Uterus (tissue), 2 donors: ENCODE measurements at regions not wholly inside any gene's neighbourhood (a gene's known extent, or its start where the extent isn't known, plus 50 kb on each side); places are given as distances from the start of the nearest gene placed in this dataset.

Experiments
- POLR2A ChIP-seq, 2 donors: fragments of 450-650 bp; IDR thresholded peaks; one replicate each; pipeline ENCODE4 v1.6.1; 2016; ENCODE audit warnings: antibody characterized with exemption in 2 of 2, mild to moderate bottlenecking in 1 of 2, moderate library complexity in 1 of 2
- TF ChIP-seq, protein P1 (sequence below), 4 experiments: fragments of 200-600 bp in 2 of 4; fragments of 450-650 bp in 2 of 4; sonication (generic) in 2 of 4; IDR thresholded peaks; one replicate each; pipeline ENCODE4 v1.5.1; 2016 to 2019; ENCODE audit warnings: antibody characterized with exemption in 4 of 4, mild to moderate bottlenecking in 2 of 4, moderate library complexity in 1 of 4

DNA sequence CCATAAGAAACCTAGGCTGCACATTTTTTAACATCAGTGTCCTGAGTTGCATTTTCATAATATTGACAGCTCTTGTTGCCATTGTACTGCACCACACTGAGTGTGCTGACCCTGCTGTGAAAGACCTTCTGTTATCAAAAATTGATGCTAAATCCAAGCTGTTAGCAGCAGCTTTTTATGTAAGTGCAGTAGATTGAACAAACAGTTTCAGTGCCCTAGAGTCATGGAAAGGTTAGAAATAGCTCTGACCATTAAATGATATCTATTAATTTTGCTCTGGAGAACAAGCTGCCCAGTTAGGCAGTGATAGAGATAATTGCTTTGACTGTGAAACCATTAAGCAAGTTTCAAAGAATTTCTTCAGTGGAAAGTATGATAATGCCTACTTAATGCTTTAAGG is 1289.2 kb upstream of the PCDH20 start:
- TF ChIP-seq, protein P1, sequence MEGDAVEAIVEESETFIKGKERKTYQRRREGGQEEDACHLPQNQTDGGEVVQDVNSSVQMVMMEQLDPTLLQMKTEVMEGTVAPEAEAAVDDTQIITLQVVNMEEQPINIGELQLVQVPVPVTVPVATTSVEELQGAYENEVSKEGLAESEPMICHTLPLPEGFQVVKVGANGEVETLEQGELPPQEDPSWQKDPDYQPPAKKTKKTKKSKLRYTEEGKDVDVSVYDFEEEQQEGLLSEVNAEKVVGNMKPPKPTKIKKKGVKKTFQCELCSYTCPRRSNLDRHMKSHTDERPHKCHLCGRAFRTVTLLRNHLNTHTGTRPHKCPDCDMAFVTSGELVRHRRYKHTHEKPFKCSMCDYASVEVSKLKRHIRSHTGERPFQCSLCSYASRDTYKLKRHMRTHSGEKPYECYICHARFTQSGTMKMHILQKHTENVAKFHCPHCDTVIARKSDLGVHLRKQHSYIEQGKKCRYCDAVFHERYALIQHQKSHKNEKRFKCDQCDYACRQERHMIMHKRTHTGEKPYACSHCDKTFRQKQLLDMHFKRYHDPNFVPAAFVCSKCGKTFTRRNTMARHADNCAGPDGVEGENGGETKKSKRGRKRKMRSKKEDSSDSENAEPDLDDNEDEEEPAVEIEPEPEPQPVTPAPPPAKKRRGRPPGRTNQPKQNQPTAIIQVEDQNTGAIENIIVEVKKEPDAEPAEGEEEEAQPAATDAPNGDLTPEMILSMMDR (IDR thresholded peaks at IDR 0.05), result no peak
- no peak for TF ChIP-seq POLR2A (IDR thresholded peaks at IDR 0.05)
